ENCODE measurements at regions not wholly inside any gene's neighbourhood (a gene's known extent, or its start where the extent isn't known, plus 50 kb on each side); places are given as distances from the start of the nearest gene placed in this dataset.

DNA sequence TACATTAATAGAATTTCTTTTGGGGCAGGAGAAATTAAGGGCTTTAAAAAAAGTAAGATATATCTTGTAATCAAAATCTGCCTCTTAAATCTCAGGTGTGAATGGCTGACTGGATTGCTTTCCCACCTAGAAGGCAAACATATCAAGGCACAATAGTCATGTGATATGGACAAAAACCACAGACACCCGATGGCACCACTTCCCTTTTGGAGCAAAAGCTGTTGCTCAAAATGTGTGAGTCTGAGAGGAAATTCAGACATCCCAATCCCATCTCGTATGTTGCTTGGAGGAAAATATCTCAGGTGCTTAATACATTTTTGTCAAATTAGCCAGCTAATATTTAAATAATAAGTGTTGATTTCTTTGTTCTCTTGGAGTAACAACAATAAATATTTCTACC lies 120.7 kb downstream of the KCNF1 start:
- no peaks in the 10 kb centered on the region for H3K9me2 ChIP-seq (ENCODE audit: insufficient read depth)
- ATAC-seq (no peak), DNase-seq (ENCODE audit: low spot score) (no peak)
- H3K36me3 ChIP-seq (ENCODE audit: insufficient read depth) = no peaks in the 10 kb centered on the region
- H4K20me1 ChIP-seq (replicated peaks; ENCODE audit: insufficient read depth) = no peaks in the 10 kb centered on the region
- no peaks in the 10 kb centered on the region for H3K27me3 ChIP-seq (ENCODE audit: insufficient read depth)
- H3K27me3 Mint-ChIP-seq (ENCODE audit: insufficient read depth, low read depth, poor library complexity) = peaks cover 4% of the 10 kb centered on the region
- H3K9me3 Mint-ChIP-seq = peaks cover 27% of the 10 kb centered on the region
- H3K79me2 ChIP-seq (replicated peaks; ENCODE audit: insufficient read depth) = no peaks in the 10 kb centered on the region
- no peak overlapping the region for H2AFZ ChIP-seq
- H3K4me2 ChIP-seq = no peak overlapping the region
- H3K36me3 Mint-ChIP-seq (ENCODE audit: low read depth) = peaks cover 10% of the 10 kb centered on the region; the same call in 2 of the 3 replicates
- no peak overlapping the region for H3K27ac Mint-ChIP-seq
- H3K4me3 ChIP-seq = no peak overlapping the region
- TF ChIP-seq ZNF114 (CRISPR knock-in tag; IDR thresholded peaks at IDR 0.05) = no peak
- TF ChIP-seq JUNB (IDR thresholded peaks at IDR 0.05; ENCODE audit: unreplicated experiment) = no peak
- TF ChIP-seq STAT1 (IDR thresholded peaks at IDR 0.05; ENCODE audit: unreplicated experiment) = no peak
- no peak for TF ChIP-seq EZH2 (IDR thresholded peaks at IDR 0.05; ENCODE audit: low read depth, unreplicated experiment)
- TF ChIP-seq, protein P1, sequence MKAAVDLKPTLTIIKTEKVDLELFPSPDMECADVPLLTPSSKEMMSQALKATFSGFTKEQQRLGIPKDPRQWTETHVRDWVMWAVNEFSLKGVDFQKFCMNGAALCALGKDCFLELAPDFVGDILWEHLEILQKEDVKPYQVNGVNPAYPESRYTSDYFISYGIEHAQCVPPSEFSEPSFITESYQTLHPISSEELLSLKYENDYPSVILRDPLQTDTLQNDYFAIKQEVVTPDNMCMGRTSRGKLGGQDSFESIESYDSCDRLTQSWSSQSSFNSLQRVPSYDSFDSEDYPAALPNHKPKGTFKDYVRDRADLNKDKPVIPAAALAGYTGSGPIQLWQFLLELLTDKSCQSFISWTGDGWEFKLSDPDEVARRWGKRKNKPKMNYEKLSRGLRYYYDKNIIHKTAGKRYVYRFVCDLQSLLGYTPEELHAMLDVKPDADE (IDR thresholded peaks at IDR 0.05) = no peak
- TF ChIP-seq, protein P2, sequence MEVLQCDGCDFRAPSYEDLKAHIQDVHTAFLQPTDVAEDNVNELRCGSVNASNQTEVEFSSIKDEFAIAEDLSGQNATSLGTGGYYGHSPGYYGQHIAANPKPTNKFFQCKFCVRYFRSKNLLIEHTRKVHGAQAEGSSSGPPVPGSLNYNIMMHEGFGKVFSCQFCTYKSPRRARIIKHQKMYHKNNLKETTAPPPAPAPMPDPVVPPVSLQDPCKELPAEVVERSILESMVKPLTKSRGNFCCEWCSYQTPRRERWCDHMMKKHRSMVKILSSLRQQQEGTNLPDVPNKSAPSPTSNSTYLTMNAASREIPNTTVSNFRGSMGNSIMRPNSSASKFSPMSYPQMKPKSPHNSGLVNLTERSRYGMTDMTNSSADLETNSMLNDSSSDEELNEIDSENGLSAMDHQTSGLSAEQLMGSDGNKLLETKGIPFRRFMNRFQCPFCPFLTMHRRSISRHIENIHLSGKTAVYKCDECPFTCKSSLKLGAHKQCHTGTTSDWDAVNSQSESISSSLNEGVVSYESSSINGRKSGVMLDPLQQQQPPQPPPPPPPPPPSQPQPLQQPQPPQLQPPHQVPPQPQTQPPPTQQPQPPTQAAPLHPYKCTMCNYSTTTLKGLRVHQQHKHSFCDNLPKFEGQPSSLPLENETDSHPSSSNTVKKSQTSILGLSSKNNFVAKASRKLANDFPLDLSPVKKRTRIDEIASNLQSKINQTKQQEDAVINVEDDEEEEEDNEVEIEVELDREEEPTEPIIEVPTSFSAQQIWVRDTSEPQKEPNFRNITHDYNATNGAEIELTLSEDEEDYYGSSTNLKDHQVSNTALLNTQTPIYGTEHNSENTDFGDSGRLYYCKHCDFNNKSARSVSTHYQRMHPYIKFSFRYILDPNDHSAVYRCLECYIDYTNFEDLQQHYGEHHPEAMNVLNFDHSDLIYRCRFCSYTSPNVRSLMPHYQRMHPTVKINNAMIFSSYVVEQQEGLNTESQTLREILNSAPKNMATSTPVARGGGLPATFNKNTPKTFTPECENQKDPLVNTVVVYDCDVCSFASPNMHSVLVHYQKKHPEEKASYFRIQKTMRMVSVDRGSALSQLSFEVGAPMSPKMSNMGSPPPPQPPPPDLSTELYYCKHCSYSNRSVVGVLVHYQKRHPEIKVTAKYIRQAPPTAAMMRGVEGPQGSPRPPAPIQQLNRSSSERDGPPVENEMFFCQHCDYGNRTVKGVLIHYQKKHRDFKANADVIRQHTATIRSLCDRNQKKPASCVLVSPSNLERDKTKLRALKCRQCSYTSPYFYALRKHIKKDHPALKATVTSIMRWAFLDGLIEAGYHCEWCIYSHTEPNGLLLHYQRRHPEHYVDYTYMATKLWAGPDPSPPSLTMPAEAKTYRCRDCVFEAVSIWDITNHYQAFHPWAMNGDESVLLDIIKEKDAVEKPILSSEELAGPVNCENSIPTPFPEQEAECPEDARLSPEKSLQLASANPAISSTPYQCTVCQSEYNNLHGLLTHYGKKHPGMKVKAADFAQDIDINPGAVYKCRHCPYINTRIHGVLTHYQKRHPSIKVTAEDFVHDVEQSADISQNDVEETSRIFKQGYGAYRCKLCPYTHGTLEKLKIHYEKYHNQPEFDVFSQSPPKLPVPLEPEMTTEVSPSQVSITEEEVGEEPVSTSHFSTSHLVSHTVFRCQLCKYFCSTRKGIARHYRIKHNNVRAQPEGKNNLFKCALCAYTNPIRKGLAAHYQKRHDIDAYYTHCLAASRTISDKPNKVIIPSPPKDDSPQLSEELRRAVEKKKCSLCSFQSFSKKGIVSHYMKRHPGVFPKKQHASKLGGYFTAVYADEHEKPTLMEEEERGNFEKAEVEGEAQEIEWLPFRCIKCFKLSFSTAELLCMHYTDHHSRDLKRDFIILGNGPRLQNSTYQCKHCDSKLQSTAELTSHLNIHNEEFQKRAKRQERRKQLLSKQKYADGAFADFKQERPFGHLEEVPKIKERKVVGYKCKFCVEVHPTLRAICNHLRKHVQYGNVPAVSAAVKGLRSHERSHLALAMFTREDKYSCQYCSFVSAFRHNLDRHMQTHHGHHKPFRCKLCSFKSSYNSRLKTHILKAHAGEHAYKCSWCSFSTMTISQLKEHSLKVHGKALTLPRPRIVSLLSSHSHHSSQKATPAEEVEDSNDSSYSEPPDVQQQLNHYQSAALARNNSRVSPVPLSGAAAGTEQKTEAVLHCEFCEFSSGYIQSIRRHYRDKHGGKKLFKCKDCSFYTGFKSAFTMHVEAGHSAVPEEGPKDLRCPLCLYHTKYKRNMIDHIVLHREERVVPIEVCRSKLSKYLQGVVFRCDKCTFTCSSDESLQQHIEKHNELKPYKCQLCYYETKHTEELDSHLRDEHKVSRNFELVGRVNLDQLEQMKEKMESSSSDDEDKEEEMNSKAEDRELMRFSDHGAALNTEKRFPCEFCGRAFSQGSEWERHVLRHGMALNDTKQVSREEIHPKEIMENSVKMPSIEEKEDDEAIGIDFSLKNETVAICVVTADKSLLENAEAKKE (CRISPR knock-in tag; IDR thresholded peaks at IDR 0.05) = no peak
- TF ChIP-seq, protein P3, sequence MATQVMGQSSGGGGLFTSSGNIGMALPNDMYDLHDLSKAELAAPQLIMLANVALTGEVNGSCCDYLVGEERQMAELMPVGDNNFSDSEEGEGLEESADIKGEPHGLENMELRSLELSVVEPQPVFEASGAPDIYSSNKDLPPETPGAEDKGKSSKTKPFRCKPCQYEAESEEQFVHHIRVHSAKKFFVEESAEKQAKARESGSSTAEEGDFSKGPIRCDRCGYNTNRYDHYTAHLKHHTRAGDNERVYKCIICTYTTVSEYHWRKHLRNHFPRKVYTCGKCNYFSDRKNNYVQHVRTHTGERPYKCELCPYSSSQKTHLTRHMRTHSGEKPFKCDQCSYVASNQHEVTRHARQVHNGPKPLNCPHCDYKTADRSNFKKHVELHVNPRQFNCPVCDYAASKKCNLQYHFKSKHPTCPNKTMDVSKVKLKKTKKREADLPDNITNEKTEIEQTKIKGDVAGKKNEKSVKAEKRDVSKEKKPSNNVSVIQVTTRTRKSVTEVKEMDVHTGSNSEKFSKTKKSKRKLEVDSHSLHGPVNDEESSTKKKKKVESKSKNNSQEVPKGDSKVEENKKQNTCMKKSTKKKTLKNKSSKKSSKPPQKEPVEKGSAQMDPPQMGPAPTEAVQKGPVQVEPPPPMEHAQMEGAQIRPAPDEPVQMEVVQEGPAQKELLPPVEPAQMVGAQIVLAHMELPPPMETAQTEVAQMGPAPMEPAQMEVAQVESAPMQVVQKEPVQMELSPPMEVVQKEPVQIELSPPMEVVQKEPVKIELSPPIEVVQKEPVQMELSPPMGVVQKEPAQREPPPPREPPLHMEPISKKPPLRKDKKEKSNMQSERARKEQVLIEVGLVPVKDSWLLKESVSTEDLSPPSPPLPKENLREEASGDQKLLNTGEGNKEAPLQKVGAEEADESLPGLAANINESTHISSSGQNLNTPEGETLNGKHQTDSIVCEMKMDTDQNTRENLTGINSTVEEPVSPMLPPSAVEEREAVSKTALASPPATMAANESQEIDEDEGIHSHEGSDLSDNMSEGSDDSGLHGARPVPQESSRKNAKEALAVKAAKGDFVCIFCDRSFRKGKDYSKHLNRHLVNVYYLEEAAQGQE (IDR thresholded peaks at IDR 0.05; ENCODE audit: unreplicated experiment) = no peak
- TF ChIP-seq, protein P4, sequence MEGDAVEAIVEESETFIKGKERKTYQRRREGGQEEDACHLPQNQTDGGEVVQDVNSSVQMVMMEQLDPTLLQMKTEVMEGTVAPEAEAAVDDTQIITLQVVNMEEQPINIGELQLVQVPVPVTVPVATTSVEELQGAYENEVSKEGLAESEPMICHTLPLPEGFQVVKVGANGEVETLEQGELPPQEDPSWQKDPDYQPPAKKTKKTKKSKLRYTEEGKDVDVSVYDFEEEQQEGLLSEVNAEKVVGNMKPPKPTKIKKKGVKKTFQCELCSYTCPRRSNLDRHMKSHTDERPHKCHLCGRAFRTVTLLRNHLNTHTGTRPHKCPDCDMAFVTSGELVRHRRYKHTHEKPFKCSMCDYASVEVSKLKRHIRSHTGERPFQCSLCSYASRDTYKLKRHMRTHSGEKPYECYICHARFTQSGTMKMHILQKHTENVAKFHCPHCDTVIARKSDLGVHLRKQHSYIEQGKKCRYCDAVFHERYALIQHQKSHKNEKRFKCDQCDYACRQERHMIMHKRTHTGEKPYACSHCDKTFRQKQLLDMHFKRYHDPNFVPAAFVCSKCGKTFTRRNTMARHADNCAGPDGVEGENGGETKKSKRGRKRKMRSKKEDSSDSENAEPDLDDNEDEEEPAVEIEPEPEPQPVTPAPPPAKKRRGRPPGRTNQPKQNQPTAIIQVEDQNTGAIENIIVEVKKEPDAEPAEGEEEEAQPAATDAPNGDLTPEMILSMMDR (conservative IDR thresholded peaks at IDR 0.05; ENCODE audit: low read depth in 2 of 2) = no peak
- no peak for TF ChIP-seq POLR2AphosphoS5 (IDR thresholded peaks at IDR 0.05; ENCODE audit: low read depth)
- H3K4me1 ChIP-seq (ENCODE audit: insufficient read depth) = no peaks in the 10 kb centered on the region
- H3F3A ChIP-seq (replicated peaks; ENCODE audit: low read depth) = no peaks in the 10 kb centered on the region
- H3K4me3 Mint-ChIP-seq = no peak overlapping the region
- no peak overlapping the region for H3K27ac ChIP-seq (ENCODE audit: low read depth)
- H3K4me1 Mint-ChIP-seq = peaks cover 3% of the 10 kb centered on the region; the same call in 2 of the 3 replicates

All from GM23338 (cell line).